ENCODE measurements at regions not wholly inside any gene's neighbourhood (a gene's known extent, or its start where the extent isn't known, plus 50 kb on each side); places are given as distances from the start of the nearest gene placed in this dataset.

GRCh38 chrX:113770071-113770470, 813.8 kb upstream of the HTR2C start:
- Histone ChIP-seq H3K4me1 (ENCODE audit: insufficient read depth, low read length, severe bottlenecking) (no peaks in the 10 kb centered on the region), H3F3A (ENCODE audit: insufficient read depth, low read length) (no peaks in the 10 kb centered on the region), H3K27ac (ENCODE audit: low read depth, low read length, poor library complexity, severe bottlenecking) (no peak overlapping the region), H3K27me3 (ENCODE audit: insufficient read depth, low read length) (no peaks in the 10 kb centered on the region), H4K20me1 (ENCODE audit: insufficient read depth, low read length) (no peaks in the 10 kb centered on the region), H3K9me3 (ENCODE audit: low read length) (no peaks in the 10 kb centered on the region), H3K9me2 (ENCODE audit: low read depth, low read length) (no peaks in the 10 kb centered on the region), H3K4me3 (ENCODE audit: low read depth, low read length, poor library complexity, severe bottlenecking) (no peak overlapping the region), H3K36me3 (ENCODE audit: insufficient read depth, low read length) (no peaks in the 10 kb centered on the region), H3K9ac (ENCODE audit: low read length) (no peak overlapping the region), H3K4me2 (ENCODE audit: low read length) (no peak overlapping the region), H2AFZ (ENCODE audit: low read length) (no peak overlapping the region), H3K79me2 (ENCODE audit: insufficient read depth, low read length) (no peaks in the 10 kb centered on the region)
- no peak for TF ChIP-seq EZH2 (IDR thresholded peaks at IDR 0.05; ENCODE audit: borderline replicate concordance, low read length)
- TF ChIP-seq, protein P1, sequence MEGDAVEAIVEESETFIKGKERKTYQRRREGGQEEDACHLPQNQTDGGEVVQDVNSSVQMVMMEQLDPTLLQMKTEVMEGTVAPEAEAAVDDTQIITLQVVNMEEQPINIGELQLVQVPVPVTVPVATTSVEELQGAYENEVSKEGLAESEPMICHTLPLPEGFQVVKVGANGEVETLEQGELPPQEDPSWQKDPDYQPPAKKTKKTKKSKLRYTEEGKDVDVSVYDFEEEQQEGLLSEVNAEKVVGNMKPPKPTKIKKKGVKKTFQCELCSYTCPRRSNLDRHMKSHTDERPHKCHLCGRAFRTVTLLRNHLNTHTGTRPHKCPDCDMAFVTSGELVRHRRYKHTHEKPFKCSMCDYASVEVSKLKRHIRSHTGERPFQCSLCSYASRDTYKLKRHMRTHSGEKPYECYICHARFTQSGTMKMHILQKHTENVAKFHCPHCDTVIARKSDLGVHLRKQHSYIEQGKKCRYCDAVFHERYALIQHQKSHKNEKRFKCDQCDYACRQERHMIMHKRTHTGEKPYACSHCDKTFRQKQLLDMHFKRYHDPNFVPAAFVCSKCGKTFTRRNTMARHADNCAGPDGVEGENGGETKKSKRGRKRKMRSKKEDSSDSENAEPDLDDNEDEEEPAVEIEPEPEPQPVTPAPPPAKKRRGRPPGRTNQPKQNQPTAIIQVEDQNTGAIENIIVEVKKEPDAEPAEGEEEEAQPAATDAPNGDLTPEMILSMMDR (IDR thresholded peaks at IDR 0.05; ENCODE audit: low read length), result no peak

- Histone ChIP-seq H4K20me1 (ENCODE audit: insufficient read depth, low read length) (no peaks in the 10 kb centered on the region), H2AFZ (ENCODE audit: low read length) (no peak overlapping the region), H3K27me3 (ENCODE audit: insufficient read depth, low read length) (no peaks in the 10 kb centered on the region), H3K79me2 (ENCODE audit: insufficient read depth, low read length) (no peaks in the 10 kb centered on the region), H3F3A (ENCODE audit: insufficient read depth, low read length) (no peaks in the 10 kb centered on the region), H3K9ac (ENCODE audit: low read length) (no peak overlapping the region), H3K4me3 (ENCODE audit: low read depth, low read length, poor library complexity, severe bottlenecking) (no peak overlapping the region), H3K4me1 (ENCODE audit: insufficient read depth, low read length, severe bottlenecking) (no peaks in the 10 kb centered on the region), H3K36me3 (ENCODE audit: insufficient read depth, low read length) (no peaks in the 10 kb centered on the region), H3K9me2 (ENCODE audit: low read depth, low read length) (no peaks in the 10 kb centered on the region), H3K27ac (ENCODE audit: low read depth, low read length, poor library complexity, severe bottlenecking) (no peak overlapping the region), H3K4me2 (ENCODE audit: low read length) (no peak overlapping the region), H3K9me3 (ENCODE audit: low read length) (no peaks in the 10 kb centered on the region)
- no peak for TF ChIP-seq EZH2 (IDR thresholded peaks at IDR 0.05; ENCODE audit: borderline replicate concordance, low read length)
- TF ChIP-seq, protein P1 (IDR thresholded peaks at IDR 0.05; ENCODE audit: low read length), result no peak
Measured at GRCh38 chrX:113759422-113759821, 824.5 kb upstream of the HTR2C start.

- no peaks in the 10 kb centered on the region for H3K36me3 ChIP-seq (ENCODE audit: insufficient read depth, low read length)
- no peaks in the 10 kb centered on the region for H3K27me3 ChIP-seq (ENCODE audit: insufficient read depth, low read length)
- TF ChIP-seq, protein P1 (IDR thresholded peaks at IDR 0.05; ENCODE audit: low read length), result no peak
- TF ChIP-seq EZH2 (IDR thresholded peaks at IDR 0.05; ENCODE audit: borderline replicate concordance, low read length), result no peak
Measured at GRCh38 chrX:113747274-113747973, 836.5 kb upstream of the HTR2C start.

More at GRCh38 chrX:113747274-113747973, 836.5 kb upstream of the HTR2C start:
- Histone ChIP-seq H4K20me1 (ENCODE audit: insufficient read depth, low read length) (no peaks in the 10 kb centered on the region), H3F3A (ENCODE audit: insufficient read depth, low read length) (no peaks in the 10 kb centered on the region), H3K9me2 (ENCODE audit: low read depth, low read length) (no peaks in the 10 kb centered on the region), H3K9me3 (ENCODE audit: low read length) (no peaks in the 10 kb centered on the region), H3K27ac (ENCODE audit: low read depth, low read length, poor library complexity, severe bottlenecking) (no peak overlapping the region), H3K4me2 (ENCODE audit: low read length) (no peak overlapping the region), H3K9ac (ENCODE audit: low read length) (no peak overlapping the region), H3K4me1 (ENCODE audit: insufficient read depth, low read length, severe bottlenecking) (no peaks in the 10 kb centered on the region), H2AFZ (ENCODE audit: low read length) (no peak overlapping the region), H3K4me3 (ENCODE audit: low read depth, low read length, poor library complexity, severe bottlenecking) (no peak overlapping the region), H3K79me2 (ENCODE audit: insufficient read depth, low read length) (no peaks in the 10 kb centered on the region)

All from OCI-LY1 (cell line).